K562 (cell line): ENCODE measurements at regions not wholly inside any gene's neighbourhood (a gene's known extent, or its start where the extent isn't known, plus 50 kb on each side); places are given as distances from the start of the nearest gene placed in this dataset.

Experiments
- CTCFL ChIP-seq: IDR thresholded peaks from 2 replicates; pipeline ENCODE4 v1.6.1; 2011; ENCODE audit warnings: borderline replicate concordance, low read depth, mild to moderate bottlenecking, moderate library complexity, low read length; ENCODE audit not compliant: insufficient read depth, poor library complexity, severe bottlenecking
- DLX4 ChIP-seq: fragments of 250-450 bp; sonication (Bioruptor Pico); IDR thresholded peaks from 2 replicates; pipeline ENCODE4 v1.6.1; 2021; ENCODE audit warnings: mild to moderate bottlenecking
- MXD1 ChIP-seq: fragments of 250-450 bp; sonication (Bioruptor Pico); IDR thresholded peaks from 2 replicates; pipeline ENCODE4 v1.8.0; 2021; ENCODE audit warnings: borderline replicate concordance, mild to moderate bottlenecking, moderate library complexity; ENCODE audit not compliant: poor library complexity, severe bottlenecking
- NBN ChIP-seq: fragments of 450-650 bp; IDR thresholded peaks from 2 replicates; pipeline ENCODE4 v1.6.1; 2016; ENCODE audit warnings: low read depth, mild to moderate bottlenecking
- RAD51 ChIP-seq: fragments of 450-650 bp; IDR thresholded peaks from 2 replicates; pipeline ENCODE4 v1.7.1; 2016; ENCODE audit warnings: low read depth, mild to moderate bottlenecking, borderline replicate concordance
- RREB1 ChIP-seq: fragments of 250-450 bp; sonication (Bioruptor Pico); IDR thresholded peaks from 2 replicates; pipeline ENCODE4 v1.4.0; 2020
- SP2 ChIP-seq: IDR thresholded peaks from 2 replicates; pipeline ENCODE4 v1.6.1; 2011; ENCODE audit warnings: mild to moderate bottlenecking, low read depth, low read length, moderate library complexity; ENCODE audit not compliant: poor library complexity, severe bottlenecking; ENCODE audit errors: extremely low read depth
- SREBF1 ChIP-seq: fragments of 150-350 bp; IDR thresholded peaks from 2 replicates; pipeline ENCODE4 v1.6.1; 2014; ENCODE audit warnings: antibody characterized with exemption, low read depth, low read length, borderline replicate concordance
- TBL1XR1 ChIP-seq, 2 experiments: IDR thresholded peaks; 2 replicates each; pipeline ENCODE4 v1.6.1; 2012; ENCODE audit warnings: improper control_type of control experiment in 2 of 2, low read length in 2 of 2, mild to moderate bottlenecking in 1 of 2

GRCh38 chr14:58794993-58795762, 157.4 kb downstream of the DACT1 start (continued):
- TF ChIP-seq SREBF1 (no peak), DLX4 (CRISPR knock-in tag) (no peak), NBN (no peak), SP2 (no peak), CTCFL (no peak), TBL1XR1 (IDR thresholded peaks at IDR 0.05; ENCODE audit: low read length in 2 of 2) (no peak), MXD1 (no peak), RAD51 (no peak), RREB1 (CRISPR knock-in tag) (no peak)
- TF ChIP-seq, all 486 proteins: peak for 0
